Stomach (tissue), 8 donors: ENCODE measurements at regions not wholly inside any gene's neighbourhood (a gene's known extent, or its start where the extent isn't known, plus 50 kb on each side); places are given as distances from the start of the nearest gene placed in this dataset.

Experiments used
- DNase-seq, 2 donors: peaks; one replicate each; pipeline versions ENCODE4 v3.0.0 to v3.0.0-alpha.2; 2013 to 2019
- H3K27ac ChIP-seq, 5 donors: fragments of 200-600 bp in 4 of 5; sonication (generic) in 4 of 5; one replicate each; pipeline ENCODE4 v1.5.1; 2013 to 2019; ENCODE audit warnings: mild to moderate bottlenecking in 1 of 5, moderate library complexity in 1 of 5
- H3K27me3 ChIP-seq, 3 donors: fragments of 200-600 bp; sonication (generic); one replicate each; pipeline ENCODE4 v1.5.1; 2017 to 2019; ENCODE audit warnings: mixed run types in 1 of 3
- H3K36me3 ChIP-seq, 4 donors: fragments of 200-600 bp; sonication (generic); 1 replicate in 3 of 4; 2 replicates in 1 of 4; pipeline ENCODE4 v1.5.1; 2016 to 2019
- H3K4me1 ChIP-seq, 4 donors: fragments of 200-600 bp; sonication (generic); one replicate each; pipeline ENCODE4 v1.5.1; 2016 to 2019
- H3K4me3 ChIP-seq, 4 donors: fragments of 200-600 bp; sonication (generic) in 3 of 4; one replicate each; pipeline ENCODE4 v1.5.1; 2016 to 2019; ENCODE audit warnings: mild to moderate bottlenecking in 1 of 4
- H3K9me3 ChIP-seq, 4 donors: fragments of 200-600 bp; sonication (generic); one replicate each; pipeline ENCODE4 v1.5.1; 2016 to 2019
- CTCF ChIP-seq, 7 experiments: fragments of 450-650 bp in 4 of 7; fragments of 200-600 bp in 3 of 7; sonication (generic) in 3 of 7; IDR thresholded peaks; one replicate each; pipeline ENCODE4 v1.5.1; 2016 to 2019; ENCODE audit warnings: antibody characterized with exemption in 7 of 7, control low read depth in 2 of 7, mild to moderate bottlenecking in 1 of 7
- EP300 ChIP-seq: sonication (generic); formaldehyde crosslinking; IDR thresholded peaks from one replicate; pipeline ENCODE4 v1.6.1; 2017; ENCODE audit warnings: antibody characterized with exemption
- POLR2A ChIP-seq, 4 donors: fragments of 450-650 bp; IDR thresholded peaks; one replicate each; pipeline ENCODE4 v1.6.1; 2016; ENCODE audit warnings: antibody characterized with exemption in 4 of 4, control low read depth in 2 of 4, mild to moderate bottlenecking in 1 of 4, moderate library complexity in 1 of 4
- POLR2AphosphoS5 ChIP-seq, 3 donors: sonication (generic); formaldehyde crosslinking; IDR thresholded peaks; one replicate each; pipeline ENCODE4 v1.6.1; 2016; ENCODE audit warnings: antibody characterized with exemption in 3 of 3
- WGBS, 5 donors: extraction: QIAGEN DNeasy Blood & Tissue Kit in 3 of 5; methylation state at CpG; one replicate each; pipeline versions ENCODE4 v1.1.5 to v1.1.7; 2013 to 2018; 5-methylcytosine and 5-hydroxymethylcytosine counted together
- intact Hi-C: fragments of 100-400 bp; cut with DNase I; formaldehyde crosslinking; loops from one replicate; pipeline ENCODE4 v1.15.1; 2023; ENCODE audit warnings: low total_unique reads
- donor health status: healthy with polysubstance abuse.
- donor health status: Bipolar disorder and iron deficiency.
- donor health status: healthy.

- H3K9me3 ChIP-seq = no peaks in the 10 kb centered on the region
- no peaks in the 10 kb centered on the region for H3K4me1 ChIP-seq
- no peak overlapping the region for H3K4me3 ChIP-seq
- no peak overlapping the region for H3K27ac ChIP-seq
- intact Hi-C loops = no loop called here
- no peaks in the 10 kb centered on the region for H3K27me3 ChIP-seq
- TF ChIP-seq POLR2A (IDR thresholded peaks at IDR 0.05) (no peak), EP300 (no peak), POLR2AphosphoS5 (IDR thresholded peaks at IDR 0.05) (no peak), CTCF (IDR thresholded peaks at IDR 0.05) (no peak)
- WGBS, 5 donors = 82 to 97% (median 93%) methylated on average over 2 of the region's 2 CpGs
- no peaks in the 10 kb centered on the region for H3K36me3 ChIP-seq
- no peak for DNase-seq
Measured at GRCh38 chr13:81408647-81409046, 1067.7 kb upstream of the SPRY2 start.

GRCh38 chr13:81406639-81407292 is 1065.8 kb upstream of the SPRY2 start:
- Histone ChIP-seq H3K4me3 (no peak overlapping the region), H3K27ac (no peak overlapping the region), H3K36me3 (no peaks in the 10 kb centered on the region), H3K4me1 (no peaks in the 10 kb centered on the region), H3K27me3 (no peaks in the 10 kb centered on the region), H3K9me3 (no peaks in the 10 kb centered on the region)
- 44 to 58% (median 54%) methylated on average over 4 of the region's 4 CpGs for WGBS, 5 donors
- intact Hi-C loops = no loop called here
- no peak for DNase-seq
- TF ChIP-seq POLR2A (IDR thresholded peaks at IDR 0.05) (no peak), CTCF (IDR thresholded peaks at IDR 0.05) (no peak), POLR2AphosphoS5 (IDR thresholded peaks at IDR 0.05) (no peak), EP300 (no peak)

GRCh38 chr13:81406022-81406421 is 1065.1 kb upstream of the SPRY2 start:
- H3K4me3 ChIP-seq = no peak overlapping the region
- H3K27me3 ChIP-seq = no peaks in the 10 kb centered on the region
- H3K9me3 ChIP-seq = no peaks in the 10 kb centered on the region
- DNase-seq = no peak
- TF ChIP-seq POLR2A (IDR thresholded peaks at IDR 0.05) (no peak), EP300 (no peak), POLR2AphosphoS5 (IDR thresholded peaks at IDR 0.05) (no peak), CTCF (IDR thresholded peaks at IDR 0.05) (no peak)
- intact Hi-C loops = no loop called here
- H3K36me3 ChIP-seq = no peaks in the 10 kb centered on the region
- no peaks in the 10 kb centered on the region for H3K4me1 ChIP-seq
- 30 to 43% (median 37%) methylated on average over 3 of the region's 3 CpGs for WGBS, 5 donors
- no peak overlapping the region for H3K27ac ChIP-seq

- Histone ChIP-seq H3K9me3 (peaks cover 0 to 6% (median 0%) of the 10 kb centered on the region in 4 donors), H3K36me3 (no peaks in the 10 kb centered on the region), H3K27me3 (no peaks in the 10 kb centered on the region), H3K4me3 (no peak overlapping the region), H3K27ac (no peak overlapping the region), H3K4me1 (no peaks in the 10 kb centered on the region)
- intact Hi-C loops = no loop called here
- 74 to 91% (median 86%) methylated on average over 4 of the region's 4 CpGs for WGBS, 5 donors
- TF ChIP-seq POLR2AphosphoS5 (IDR thresholded peaks at IDR 0.05) = no peak
- no peak for TF ChIP-seq CTCF (IDR thresholded peaks at IDR 0.05)
- TF ChIP-seq EP300 = no peak
- TF ChIP-seq POLR2A (IDR thresholded peaks at IDR 0.05) = no peak
- DNase-seq = no peak
Measured at GRCh38 chr13:81396192-81396591, 1055.3 kb upstream of the SPRY2 start.
